Head of caudate nucleus (tissue), 42 donors: ENCODE measurements at regions not wholly inside any gene's neighbourhood (a gene's known extent, or its start where the extent isn't known, plus 50 kb on each side); places are given as distances from the start of the nearest gene placed in this dataset.
"Not testable (repeated sequence)": the region's sequence is repeated elsewhere in the genome, so short reads cannot be mapped to it uniquely, and the experiment has no call there.

ENCODE experiments used
- DNase-seq, 42 donors: peaks; one replicate each; pipeline versions ENCODE4 v3.0.0 to v3.0.0-alpha.2; 2020 to 2021; ENCODE audit warnings: mixed read lengths in 7 of 42
- intact Hi-C: fragments of 100-400 bp; cut with DNase I; formaldehyde crosslinking; loops from one replicate; pipeline ENCODE4 v1.15.0; 2022

- DNase-seq = no peak
- intact Hi-C loops = no loop called here
Observed at GRCh38 chr2:153532140-153532539, 53.6 kb upstream of the RPRM start.

GRCh38 chr2:153533803-153534202, 55.2 kb upstream of the RPRM start:
- intact Hi-C loops, DNase-seq: not testable (repeated sequence)

GRCh38 chr2:153534590-153534989, 56.0 kb upstream of the RPRM start:
- intact Hi-C loops, DNase-seq: not testable (repeated sequence)

- DNase-seq = no peak
- intact Hi-C loops = no loop called here
Observed at GRCh38 chr2:153536115-153536514, 57.6 kb upstream of the RPRM start.

- intact Hi-C loops, DNase-seq: not testable (repeated sequence)
Observed at GRCh38 chr2:153538102-153538501, 59.5 kb upstream of the RPRM start.

- DNase-seq = peak in 7 of 42 donors; percentile 3 to 48 (median 13)
- intact Hi-C loops = no loop called here
Observed at GRCh38 chr2:153543635-153544071, 65.1 kb upstream of the RPRM start.

- intact Hi-C loops = no loop called here
- DNase-seq = no peak
Observed at GRCh38 chr2:153546358-153546757, 67.8 kb upstream of the RPRM start.

GRCh38 chr2:153548536-153548935, 70.0 kb upstream of the RPRM start:
- no peak for DNase-seq
- intact Hi-C loops = no loop called here

GRCh38 chr2:153551698-153552097, 73.1 kb upstream of the RPRM start:
- DNase-seq = no peak
- intact Hi-C loops = no loop called here

GRCh38 chr2:153557211-153557610, 78.6 kb upstream of the RPRM start:
- intact Hi-C loops = no loop called here
- no peak for DNase-seq

- intact Hi-C loops = no loop called here
- DNase-seq = no peak
Observed at GRCh38 chr2:153557714-153558113, 79.2 kb upstream of the RPRM start.

GRCh38 chr2:153558247-153558646, 79.7 kb upstream of the RPRM start:
- no peak for DNase-seq
- intact Hi-C loops = no loop called here

GRCh38 chr2:153567367-153567766, 88.8 kb upstream of the RPRM start:
- intact Hi-C loops = no loop called here
- DNase-seq = no peak

GRCh38 chr2:153568105-153568504, 89.5 kb upstream of the RPRM start:
- no peak for DNase-seq
- intact Hi-C loops = no loop called here

GRCh38 chr2:153575171-153575853, 96.8 kb upstream of the RPRM start:
- intact Hi-C loops = no loop called here
- no peak for DNase-seq

- no peak for DNase-seq
- intact Hi-C loops = no loop called here
Observed at GRCh38 chr2:153584244-153584643, 105.7 kb upstream of the RPRM start.

- DNase-seq = no peak
- intact Hi-C loops = no loop called here
Observed at GRCh38 chr2:153588408-153588807, 109.8 kb upstream of the RPRM start.

- peak in 18 of 42 donors; percentile 4 to 63 (median 22) for DNase-seq
- intact Hi-C loops = no loop called here
Observed at GRCh38 chr2:153589586-153589985, 111.0 kb upstream of the RPRM start.

GRCh38 chr2:153593086-153593485, 114.5 kb upstream of the RPRM start:
- DNase-seq, intact Hi-C loops: not testable (repeated sequence)

- DNase-seq = no peak
- intact Hi-C loops = no loop called here
Observed at GRCh38 chr2:153595939-153596338, 117.4 kb upstream of the RPRM start.

GRCh38 chr2:153601812-153602211, 123.2 kb upstream of the RPRM start:
- intact Hi-C loops = no loop called here
- no peak for DNase-seq
